HEK293T (cell line): ENCODE measurements at regions not wholly inside any gene's neighbourhood (a gene's known extent, or its start where the extent isn't known, plus 50 kb on each side); places are given as distances from the start of the nearest gene placed in this dataset.

Experiments
- BHLHE40 ChIP-seq: fragments of 450-650 bp; IDR thresholded peaks from 2 replicates; pipeline ENCODE4 v1.6.1; 2016; ENCODE audit warnings: mild to moderate bottlenecking, moderate library complexity, borderline replicate concordance
- CTBP1 ChIP-seq: fragments of 450-650 bp; IDR thresholded peaks from 2 replicates; pipeline ENCODE4 v1.6.1; 2016; ENCODE audit warnings: borderline replicate concordance
- NFRKB ChIP-seq: fragments of 450-650 bp; IDR thresholded peaks from 2 replicates; pipeline ENCODE4 v1.6.1; 2016; ENCODE audit warnings: mild to moderate bottlenecking, moderate library complexity
- SP1 ChIP-seq: fragments of 450-650 bp; IDR thresholded peaks from 2 replicates; pipeline ENCODE4 v1.6.1; 2017
- SUZ12 ChIP-seq: fragments of 450-650 bp; IDR thresholded peaks from 2 replicates; pipeline ENCODE4 v1.6.1; 2016; ENCODE audit warnings: mild to moderate bottlenecking
- TARDBP ChIP-seq: fragments of 450-650 bp; IDR thresholded peaks from 2 replicates; pipeline ENCODE4 v1.6.1; 2016
- ZNF384 ChIP-seq: fragments of 450-650 bp; IDR thresholded peaks from 2 replicates; pipeline ENCODE4 v1.6.1; 2016
- TF ChIP-seq, protein P1 (sequence below): fragments of 450-650 bp; IDR thresholded peaks from 2 replicates; pipeline ENCODE4 v1.6.1; 2016

DNA sequence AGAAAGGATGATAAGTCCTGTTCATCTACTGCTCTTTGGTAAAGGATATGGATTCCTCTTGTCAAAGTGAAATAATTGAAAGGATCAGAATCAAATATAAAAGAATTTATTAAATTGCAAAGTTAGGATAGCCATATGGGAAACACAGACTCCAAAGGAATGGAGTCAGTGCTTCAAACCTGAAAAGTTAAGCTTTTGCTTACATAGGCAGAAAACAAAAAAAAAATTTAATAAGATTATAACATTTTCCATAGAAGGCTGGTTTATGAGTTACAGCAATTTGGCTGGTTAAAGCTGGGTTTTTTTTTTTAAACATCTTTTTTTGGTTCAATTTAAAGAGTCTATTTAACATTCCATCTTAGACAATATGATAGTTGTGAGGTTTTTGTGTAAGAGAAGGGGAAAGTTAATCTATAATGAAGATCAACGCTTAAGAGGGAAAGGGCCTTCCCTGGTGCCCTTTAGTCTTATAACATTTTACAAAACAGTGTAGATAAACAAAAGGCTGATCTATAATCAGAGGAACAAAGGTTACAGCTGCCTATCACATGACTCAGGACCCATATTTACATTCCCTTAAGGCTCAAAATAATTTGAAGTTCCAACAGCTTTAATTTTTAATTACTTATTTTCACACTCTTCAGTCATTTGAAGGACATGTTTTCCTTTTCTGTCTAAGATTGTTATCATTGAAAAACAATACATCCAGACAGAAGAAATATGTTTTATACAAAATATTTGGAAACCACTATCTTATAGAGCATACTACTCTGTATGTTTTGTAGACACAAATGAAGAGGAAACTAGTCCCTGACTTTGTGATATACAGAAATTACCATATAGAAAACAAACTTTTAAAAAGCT lies 234.3 kb upstream of the MBL2 start:
- no peak for TF ChIP-seq NFRKB
- TF ChIP-seq CTBP1: no peak
- no peak for TF ChIP-seq ZNF384
- no peak for TF ChIP-seq TARDBP
- TF ChIP-seq, protein P1, sequence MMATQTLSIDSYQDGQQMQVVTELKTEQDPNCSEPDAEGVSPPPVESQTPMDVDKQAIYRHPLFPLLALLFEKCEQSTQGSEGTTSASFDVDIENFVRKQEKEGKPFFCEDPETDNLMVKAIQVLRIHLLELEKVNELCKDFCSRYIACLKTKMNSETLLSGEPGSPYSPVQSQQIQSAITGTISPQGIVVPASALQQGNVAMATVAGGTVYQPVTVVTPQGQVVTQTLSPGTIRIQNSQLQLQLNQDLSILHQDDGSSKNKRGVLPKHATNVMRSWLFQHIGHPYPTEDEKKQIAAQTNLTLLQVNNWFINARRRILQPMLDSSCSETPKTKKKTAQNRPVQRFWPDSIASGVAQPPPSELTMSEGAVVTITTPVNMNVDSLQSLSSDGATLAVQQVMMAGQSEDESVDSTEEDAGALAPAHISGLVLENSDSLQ: no peak
- no peak for TF ChIP-seq BHLHE40
- TF ChIP-seq SUZ12: no peak
- TF ChIP-seq SP1: no peak
